DND-41 (cell line): ENCODE measurements at regions not wholly inside any gene's neighbourhood (a gene's known extent, or its start where the extent isn't known, plus 50 kb on each side); places are given as distances from the start of the nearest gene placed in this dataset.

Experiments used
- ATAC-seq: fragments of 200-7000 bp; cut with Tn5 transposase; 3 replicates; pipeline ENCODE4 v1.9.1; 2021; ENCODE audit warnings: low read depth; ENCODE audit not compliant: insufficient read depth
- DNase-seq: peaks from one replicate; pipeline ENCODE4 v3.0.0-alpha.2; 2020
- H2AFZ ChIP-seq: 2 replicates; pipeline ENCODE4 v1.6.0; 2012; ENCODE audit warnings: low read depth, low read length
- H3K27ac ChIP-seq: 2 replicates; pipeline ENCODE4 v1.5.1; 2012; ENCODE audit warnings: low read length, inconsistent platforms
- H3K27me3 ChIP-seq: fragments of 200-600 bp; sonication (generic); 2 replicates; pipeline ENCODE4 v1.6.0; 2012; ENCODE audit warnings: low read length, mild to moderate bottlenecking, inconsistent platforms; ENCODE audit not compliant: insufficient read depth, poor library complexity
- H3K36me3 ChIP-seq: 2 replicates; pipeline ENCODE4 v1.5.1; 2012; ENCODE audit warnings: low read length, inconsistent platforms; ENCODE audit not compliant: insufficient read depth
- H3K4me1 ChIP-seq: 2 replicates; pipeline ENCODE4 v1.5.1; 2012; ENCODE audit warnings: mild to moderate bottlenecking, low read length; ENCODE audit not compliant: insufficient read depth
- H3K4me2 ChIP-seq: 2 replicates; pipeline ENCODE4 v1.6.0; 2012; ENCODE audit warnings: mild to moderate bottlenecking, moderate library complexity, low read length, inconsistent platforms; ENCODE audit not compliant: insufficient read depth
- H3K4me3 ChIP-seq, 2 experiments: fragments of 200-600 bp in 1 of 2; shearing (Covaris generic) in 1 of 2; 2 replicates each; pipeline ENCODE4 v1.5.1; 2012 to 2016; ENCODE audit warnings: inconsistent platforms in 2 of 2, low read length in 2 of 2, mild to moderate bottlenecking in 2 of 2, low read depth in 1 of 2, moderate library complexity in 1 of 2
- H3K79me2 ChIP-seq: 2 replicates; pipeline ENCODE4 v1.6.0; 2012; ENCODE audit warnings: low read length, inconsistent platforms; ENCODE audit not compliant: insufficient read depth
- H3K9ac ChIP-seq: 2 replicates; pipeline ENCODE4 v1.6.0; 2012; ENCODE audit warnings: low read depth, mild to moderate bottlenecking, inconsistent platforms, low read length, moderate library complexity
- H3K9me3 ChIP-seq: 2 replicates; pipeline ENCODE4 v1.5.1; 2012; ENCODE audit warnings: low read length, moderate library complexity, mild to moderate bottlenecking, inconsistent platforms; ENCODE audit not compliant: insufficient read depth, severe bottlenecking
- H4K20me1 ChIP-seq: 2 replicates; pipeline ENCODE4 v1.6.0; 2012; ENCODE audit warnings: low read length; ENCODE audit not compliant: insufficient read depth
- EZH2 ChIP-seq: IDR thresholded peaks from 3 replicates; pipeline ENCODE4 v1.6.1; 2012; ENCODE audit warnings: borderline replicate concordance, low read depth, mild to moderate bottlenecking, moderate library complexity, low read length, inconsistent platforms; ENCODE audit not compliant: severe bottlenecking
- TF ChIP-seq, protein P1 (sequence below): IDR thresholded peaks from 2 replicates; pipeline ENCODE4 v1.5.1; 2012; ENCODE audit warnings: borderline replicate concordance, low read length, moderate library complexity, mild to moderate bottlenecking; ENCODE audit not compliant: poor library complexity, severe bottlenecking; ENCODE audit errors: extremely low read depth

DNA sequence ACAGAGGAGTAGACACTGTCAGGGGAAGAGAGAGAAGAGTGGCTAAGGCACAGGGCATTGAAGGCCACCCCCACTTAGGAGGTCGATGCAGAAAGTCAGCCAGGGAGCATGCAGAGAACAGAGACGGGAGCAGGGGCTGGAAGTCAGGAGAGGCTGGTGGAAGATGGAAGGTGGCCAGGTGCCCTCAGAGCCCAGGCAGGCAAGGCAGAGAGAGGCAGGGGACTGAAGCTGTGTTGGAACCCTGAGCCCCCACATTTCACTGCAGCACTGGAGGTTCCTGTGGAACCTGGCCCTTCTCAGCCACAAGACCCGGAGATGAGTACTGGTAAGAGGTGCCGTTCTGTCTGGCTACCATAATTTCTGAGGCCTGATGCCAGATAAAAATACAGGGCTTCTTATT lies 238.3 kb upstream of the NCAM1 start:
- H2AFZ ChIP-seq = no peak overlapping the region
- DNase-seq (no peak), ATAC-seq (no peak)
- no peak overlapping the region for H3K9ac ChIP-seq
- no peaks in the 10 kb centered on the region for H3K36me3 ChIP-seq
- peaks cover 5% of the 10 kb centered on the region for H3K27me3 ChIP-seq
- no peak overlapping the region for H3K4me2 ChIP-seq
- no peaks in the 10 kb centered on the region for H3K79me2 ChIP-seq
- no peak overlapping the region for H3K27ac ChIP-seq
- no peaks in the 10 kb centered on the region for H3K9me3 ChIP-seq
- no peak overlapping the region for H3K4me3 ChIP-seq
- no peaks in the 10 kb centered on the region for H4K20me1 ChIP-seq
- TF ChIP-seq, protein P1, sequence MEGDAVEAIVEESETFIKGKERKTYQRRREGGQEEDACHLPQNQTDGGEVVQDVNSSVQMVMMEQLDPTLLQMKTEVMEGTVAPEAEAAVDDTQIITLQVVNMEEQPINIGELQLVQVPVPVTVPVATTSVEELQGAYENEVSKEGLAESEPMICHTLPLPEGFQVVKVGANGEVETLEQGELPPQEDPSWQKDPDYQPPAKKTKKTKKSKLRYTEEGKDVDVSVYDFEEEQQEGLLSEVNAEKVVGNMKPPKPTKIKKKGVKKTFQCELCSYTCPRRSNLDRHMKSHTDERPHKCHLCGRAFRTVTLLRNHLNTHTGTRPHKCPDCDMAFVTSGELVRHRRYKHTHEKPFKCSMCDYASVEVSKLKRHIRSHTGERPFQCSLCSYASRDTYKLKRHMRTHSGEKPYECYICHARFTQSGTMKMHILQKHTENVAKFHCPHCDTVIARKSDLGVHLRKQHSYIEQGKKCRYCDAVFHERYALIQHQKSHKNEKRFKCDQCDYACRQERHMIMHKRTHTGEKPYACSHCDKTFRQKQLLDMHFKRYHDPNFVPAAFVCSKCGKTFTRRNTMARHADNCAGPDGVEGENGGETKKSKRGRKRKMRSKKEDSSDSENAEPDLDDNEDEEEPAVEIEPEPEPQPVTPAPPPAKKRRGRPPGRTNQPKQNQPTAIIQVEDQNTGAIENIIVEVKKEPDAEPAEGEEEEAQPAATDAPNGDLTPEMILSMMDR = no peak
- TF ChIP-seq EZH2 = no peak
- no peaks in the 10 kb centered on the region for H3K4me1 ChIP-seq

DNA sequence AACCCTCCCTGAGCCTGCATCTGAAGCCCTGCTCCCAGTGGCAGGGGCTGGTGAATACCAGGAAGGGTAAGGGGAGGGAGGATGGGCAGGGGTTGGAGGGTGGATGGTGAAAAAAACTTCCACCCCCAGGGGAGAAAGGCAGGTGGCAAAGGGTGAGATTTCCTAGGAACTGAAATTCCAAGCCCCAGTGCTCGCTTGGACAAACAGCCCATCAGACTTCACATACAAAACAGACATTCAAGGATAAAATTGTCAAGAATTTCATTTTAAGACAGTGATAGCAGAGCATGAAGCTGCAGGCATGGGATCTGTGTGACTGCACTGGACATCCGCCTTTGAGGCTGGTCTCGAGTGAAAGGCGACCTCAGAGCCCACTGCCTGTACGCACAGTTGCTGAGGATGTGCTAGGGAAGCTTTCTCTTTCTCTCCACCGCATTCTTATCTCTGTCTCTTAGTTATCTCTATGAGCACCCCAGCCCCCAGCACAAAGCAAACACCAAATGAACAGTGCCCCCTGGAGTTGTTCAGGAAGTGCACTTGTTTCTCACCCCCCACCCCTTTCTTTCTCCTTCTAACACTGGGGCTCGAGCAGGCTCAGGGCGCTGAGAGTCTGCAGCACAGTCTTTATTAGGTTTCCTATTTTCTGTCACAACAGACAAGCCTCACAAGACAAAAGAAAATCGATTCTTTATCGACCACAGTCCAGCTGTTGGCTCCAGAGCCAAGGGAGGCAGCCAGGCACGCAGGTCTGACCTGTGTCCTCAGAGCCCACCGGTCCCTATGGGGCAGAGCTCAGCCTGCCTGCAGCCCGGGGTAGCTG lies 237.3 kb upstream of the NCAM1 start:
- no peaks in the 10 kb centered on the region for H3K79me2 ChIP-seq
- no peaks in the 10 kb centered on the region for H3K9me3 ChIP-seq
- peaks cover 9% of the 10 kb centered on the region for H3K27me3 ChIP-seq
- no peak overlapping the region for H3K4me2 ChIP-seq
- DNase-seq (no peak), ATAC-seq (no peak)
- H4K20me1 ChIP-seq = no peaks in the 10 kb centered on the region
- H3K27ac ChIP-seq = no peak overlapping the region
- TF ChIP-seq, protein P1 = no peak
- no peak for TF ChIP-seq EZH2
- H3K4me3 ChIP-seq = no peak overlapping the region
- H3K36me3 ChIP-seq = no peaks in the 10 kb centered on the region
- H2AFZ ChIP-seq = no peak overlapping the region
- H3K9ac ChIP-seq = no peak overlapping the region
- no peaks in the 10 kb centered on the region for H3K4me1 ChIP-seq

DNA sequence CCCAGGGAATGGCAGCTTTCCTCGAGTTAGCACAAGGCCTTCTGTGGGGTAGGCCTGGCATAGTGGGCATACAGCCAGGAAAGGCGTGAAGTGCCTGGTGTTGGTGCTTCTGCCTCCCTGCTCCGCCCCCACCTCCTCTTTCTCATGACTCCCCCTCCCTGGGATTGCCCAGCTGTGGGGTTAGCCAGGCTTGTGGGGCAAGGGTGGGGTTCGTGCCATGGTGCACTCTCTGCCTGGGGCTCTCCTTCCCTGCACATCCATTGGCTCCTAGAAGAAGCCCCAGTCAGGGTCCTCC lies 236.8 kb upstream of the NCAM1 start:
- TF ChIP-seq EZH2 = no peak
- TF ChIP-seq, protein P1 = no peak
- no peak overlapping the region for H2AFZ ChIP-seq
- no peaks in the 10 kb centered on the region for H4K20me1 ChIP-seq
- peaks cover 9% of the 10 kb centered on the region for H3K27me3 ChIP-seq
- no peaks in the 10 kb centered on the region for H3K4me1 ChIP-seq
- H3K79me2 ChIP-seq = no peaks in the 10 kb centered on the region
- no peaks in the 10 kb centered on the region for H3K36me3 ChIP-seq
- no peak overlapping the region for H3K4me3 ChIP-seq
- no peaks in the 10 kb centered on the region for H3K9me3 ChIP-seq
- no peak for ATAC-seq
- DNase-seq = no peak
- no peak overlapping the region for H3K4me2 ChIP-seq
- H3K9ac ChIP-seq = no peak overlapping the region
- H3K27ac ChIP-seq = no peak overlapping the region
